Ishikawa (cell line): ENCODE measurements at regions not wholly inside any gene's neighbourhood (a gene's known extent, or its start where the extent isn't known, plus 50 kb on each side); places are given as distances from the start of the nearest gene placed in this dataset.

Experiments used
- CEBPB ChIP-seq: IDR thresholded peaks from 2 replicates; pipeline ENCODE4 v1.6.1; 2012
- CREB1 ChIP-seq: IDR thresholded peaks from 2 replicates; pipeline ENCODE4 v1.6.1; 2012; ENCODE audit warnings: low read depth
- EGR1 ChIP-seq: IDR thresholded peaks from 2 replicates; pipeline ENCODE4 v1.6.1; 2012
- EP300 ChIP-seq: IDR thresholded peaks from 2 replicates; pipeline ENCODE4 v1.6.1; 2012; ENCODE audit warnings: borderline replicate concordance
- FOXM1 ChIP-seq: IDR thresholded peaks from 2 replicates; pipeline ENCODE4 v1.6.1; 2012; ENCODE audit warnings: low read depth, borderline replicate concordance
- NFIC ChIP-seq: IDR thresholded peaks from 2 replicates; pipeline ENCODE4 v1.6.1; 2012
- RAD21 ChIP-seq: IDR thresholded peaks from 2 replicates; pipeline ENCODE4 v1.6.1; 2012; ENCODE audit warnings: low read depth
- TAF1 ChIP-seq: IDR thresholded peaks from 2 replicates; pipeline ENCODE4 v1.6.1; 2012; ENCODE audit warnings: low read depth, mild to moderate bottlenecking
- TCF12 ChIP-seq: IDR thresholded peaks from 2 replicates; pipeline ENCODE4 v1.6.1; 2012; ENCODE audit warnings: low read depth
- TEAD4 ChIP-seq: IDR thresholded peaks from 2 replicates; pipeline ENCODE4 v1.6.1; 2012
- USF1 ChIP-seq: IDR thresholded peaks from 2 replicates; pipeline ENCODE4 v1.6.1; 2012
- YY1 ChIP-seq: IDR thresholded peaks from 2 replicates; pipeline ENCODE4 v1.6.1; 2012; ENCODE audit warnings: low read depth
- ZBTB7A ChIP-seq: IDR thresholded peaks from 2 replicates; pipeline ENCODE4 v1.6.1; 2012; ENCODE audit warnings: low read depth
- TF ChIP-seq, protein P1 (sequence below): IDR thresholded peaks from 2 replicates; pipeline ENCODE4 v1.6.1; 2012
- TF ChIP-seq, protein P2 (sequence below): IDR thresholded peaks from 2 replicates; pipeline ENCODE4 v1.6.1; 2012; ENCODE audit warnings: low read depth, mild to moderate bottlenecking

GRCh38 chr13:70945506-70945905 is 837.3 kb upstream of the KLHL1 start:
- TF ChIP-seq, protein P1, sequence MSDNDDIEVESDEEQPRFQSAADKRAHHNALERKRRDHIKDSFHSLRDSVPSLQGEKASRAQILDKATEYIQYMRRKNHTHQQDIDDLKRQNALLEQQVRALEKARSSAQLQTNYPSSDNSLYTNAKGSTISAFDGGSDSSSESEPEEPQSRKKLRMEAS = no peak
- TF ChIP-seq YY1 (no peak), NFIC (no peak), FOXM1 (no peak), TAF1 (no peak), EGR1 (no peak), TEAD4 (no peak), CEBPB (no peak), TCF12 (no peak), RAD21 (no peak), CREB1 (no peak), USF1 (no peak), ZBTB7A (no peak)
- TF ChIP-seq, protein P2, sequence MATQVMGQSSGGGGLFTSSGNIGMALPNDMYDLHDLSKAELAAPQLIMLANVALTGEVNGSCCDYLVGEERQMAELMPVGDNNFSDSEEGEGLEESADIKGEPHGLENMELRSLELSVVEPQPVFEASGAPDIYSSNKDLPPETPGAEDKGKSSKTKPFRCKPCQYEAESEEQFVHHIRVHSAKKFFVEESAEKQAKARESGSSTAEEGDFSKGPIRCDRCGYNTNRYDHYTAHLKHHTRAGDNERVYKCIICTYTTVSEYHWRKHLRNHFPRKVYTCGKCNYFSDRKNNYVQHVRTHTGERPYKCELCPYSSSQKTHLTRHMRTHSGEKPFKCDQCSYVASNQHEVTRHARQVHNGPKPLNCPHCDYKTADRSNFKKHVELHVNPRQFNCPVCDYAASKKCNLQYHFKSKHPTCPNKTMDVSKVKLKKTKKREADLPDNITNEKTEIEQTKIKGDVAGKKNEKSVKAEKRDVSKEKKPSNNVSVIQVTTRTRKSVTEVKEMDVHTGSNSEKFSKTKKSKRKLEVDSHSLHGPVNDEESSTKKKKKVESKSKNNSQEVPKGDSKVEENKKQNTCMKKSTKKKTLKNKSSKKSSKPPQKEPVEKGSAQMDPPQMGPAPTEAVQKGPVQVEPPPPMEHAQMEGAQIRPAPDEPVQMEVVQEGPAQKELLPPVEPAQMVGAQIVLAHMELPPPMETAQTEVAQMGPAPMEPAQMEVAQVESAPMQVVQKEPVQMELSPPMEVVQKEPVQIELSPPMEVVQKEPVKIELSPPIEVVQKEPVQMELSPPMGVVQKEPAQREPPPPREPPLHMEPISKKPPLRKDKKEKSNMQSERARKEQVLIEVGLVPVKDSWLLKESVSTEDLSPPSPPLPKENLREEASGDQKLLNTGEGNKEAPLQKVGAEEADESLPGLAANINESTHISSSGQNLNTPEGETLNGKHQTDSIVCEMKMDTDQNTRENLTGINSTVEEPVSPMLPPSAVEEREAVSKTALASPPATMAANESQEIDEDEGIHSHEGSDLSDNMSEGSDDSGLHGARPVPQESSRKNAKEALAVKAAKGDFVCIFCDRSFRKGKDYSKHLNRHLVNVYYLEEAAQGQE = no peak

- TF ChIP-seq YY1 (no peak), TEAD4 (no peak), EGR1 (no peak), CEBPB (no peak), ZBTB7A (no peak)
- TF ChIP-seq, protein P1 = no peak
Observed at GRCh38 chr13:70941454-70941853, 833.2 kb upstream of the KLHL1 start.

GRCh38 chr13:70938462-70938861 is 830.2 kb upstream of the KLHL1 start:
- TF ChIP-seq ZBTB7A = no peak
- no peak for TF ChIP-seq EP300

DNA sequence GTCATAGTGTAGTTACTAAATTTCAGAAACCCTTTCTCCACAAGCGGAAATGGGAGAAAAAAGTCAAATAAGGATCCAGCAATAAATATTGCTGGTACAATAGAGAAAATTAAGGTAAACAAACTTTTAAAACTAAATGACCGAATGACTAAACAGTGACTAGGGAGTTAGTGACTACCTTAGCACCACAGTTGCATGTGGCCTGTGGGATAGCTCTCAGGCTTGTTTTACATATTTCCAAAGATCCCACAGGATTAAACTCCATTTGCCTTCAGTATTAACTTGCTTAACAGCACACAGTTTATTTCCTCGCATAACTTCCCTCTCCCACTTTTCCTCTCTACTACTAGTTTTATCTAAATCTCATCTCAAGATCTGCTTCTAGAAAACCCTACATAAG is 824.3 kb upstream of the KLHL1 start:
- TF ChIP-seq, protein P1 = no peak
- no peak for TF ChIP-seq EGR1
- no peak for TF ChIP-seq FOXM1
- no peak for TF ChIP-seq NFIC
- TF ChIP-seq CEBPB = no peak
- TF ChIP-seq EP300 = no peak

DNA sequence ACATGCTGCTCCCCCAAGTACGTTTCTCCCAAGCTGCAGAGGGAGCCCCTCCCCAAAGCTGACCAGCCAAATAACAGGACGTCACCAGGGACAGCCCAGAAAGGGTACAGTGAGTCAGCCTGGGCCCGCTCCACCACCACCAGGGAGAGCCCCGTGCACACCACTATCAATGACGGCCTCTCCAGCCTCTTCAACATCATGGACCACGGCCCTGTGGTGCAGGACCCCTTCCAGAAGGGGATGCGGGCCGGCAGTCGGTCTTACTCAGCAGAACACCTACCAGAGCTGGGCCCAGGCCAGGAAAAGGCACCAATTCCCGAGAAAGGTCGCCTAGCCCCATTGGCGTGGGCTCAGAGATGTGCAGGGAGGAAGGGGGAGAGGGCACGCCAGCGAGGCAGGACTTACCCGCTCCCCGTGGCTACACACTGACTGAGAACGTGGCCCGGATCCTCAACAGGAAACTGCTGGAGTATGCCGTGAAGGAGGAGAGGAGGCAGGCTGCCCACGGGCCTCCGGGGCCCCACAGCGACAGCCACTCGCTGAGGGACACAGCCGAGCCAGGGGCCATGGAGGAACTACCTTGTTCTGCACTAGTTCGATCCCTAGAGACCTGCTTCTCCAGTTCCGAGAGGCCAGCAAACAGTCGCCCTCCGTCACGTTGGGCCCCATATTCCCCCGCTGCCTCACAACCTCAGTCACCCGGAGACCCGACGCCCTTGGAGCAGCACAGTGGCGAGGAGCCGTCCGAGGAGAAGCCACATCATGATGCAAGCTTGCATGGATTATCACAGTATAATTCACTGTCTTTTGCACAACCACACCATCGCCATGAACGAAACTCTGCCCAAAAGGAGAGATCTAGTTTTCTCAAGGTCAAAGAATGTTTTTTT is 815.9 kb upstream of the KLHL1 start:
- TF ChIP-seq TAF1 = no peak
- no peak for TF ChIP-seq YY1
- no peak for TF ChIP-seq ZBTB7A
- TF ChIP-seq TEAD4 = no peak
- no peak for TF ChIP-seq EGR1
- TF ChIP-seq TCF12 = no peak
- no peak for TF ChIP-seq NFIC
- no peak for TF ChIP-seq CEBPB
- TF ChIP-seq RAD21 = no peak
- no peak for TF ChIP-seq USF1
- TF ChIP-seq, protein P2 = no peak
- no peak for TF ChIP-seq CREB1
- no peak for TF ChIP-seq EP300
- TF ChIP-seq FOXM1 = no peak
- TF ChIP-seq, protein P1 = no peak

GRCh38 chr13:70911286-70911685 is 803.0 kb upstream of the KLHL1 start:
- TF ChIP-seq ZBTB7A (no peak), EGR1 (no peak), FOXM1 (no peak), RAD21 (no peak), TEAD4 (no peak), NFIC (no peak), TCF12 (no peak), CREB1 (no peak), YY1 (no peak), CEBPB (no peak)
- TF ChIP-seq, protein P2 = no peak
